GM21717 (cell line): ENCODE measurements at regions not wholly inside any gene's neighbourhood (a gene's known extent, or its start where the extent isn't known, plus 50 kb on each side); places are given as distances from the start of the nearest gene placed in this dataset.

Experiments
- ATAC-seq: cut with Tn5 transposase; IDR thresholded peaks from one replicate; pipeline ENCODE4 v1.9.1; 2021; ENCODE audit warnings: mild to moderate bottlenecking, moderate library complexity; ENCODE audit not compliant: unreplicated experiment

DNA sequence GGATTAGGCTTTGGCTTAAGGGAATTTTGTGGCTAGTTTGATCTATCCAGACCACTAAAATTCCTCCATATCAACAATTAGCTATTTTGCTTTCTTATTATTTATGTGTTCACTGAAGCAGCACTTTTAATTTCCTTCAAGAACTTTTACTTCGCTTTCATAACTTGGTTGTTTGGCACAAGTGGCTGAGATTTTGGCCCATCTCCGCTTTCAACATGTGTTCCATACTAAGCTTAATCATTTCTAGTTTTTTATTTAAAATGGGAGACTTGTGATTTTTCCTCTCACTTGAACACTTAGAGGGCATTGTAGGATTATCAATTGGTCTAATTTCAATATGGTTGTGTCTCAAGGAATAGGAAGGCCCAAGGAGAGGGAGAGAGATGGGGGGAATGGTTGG lies 102.4 kb upstream of the HSF2 start:
- ATAC-seq = no peak

DNA sequence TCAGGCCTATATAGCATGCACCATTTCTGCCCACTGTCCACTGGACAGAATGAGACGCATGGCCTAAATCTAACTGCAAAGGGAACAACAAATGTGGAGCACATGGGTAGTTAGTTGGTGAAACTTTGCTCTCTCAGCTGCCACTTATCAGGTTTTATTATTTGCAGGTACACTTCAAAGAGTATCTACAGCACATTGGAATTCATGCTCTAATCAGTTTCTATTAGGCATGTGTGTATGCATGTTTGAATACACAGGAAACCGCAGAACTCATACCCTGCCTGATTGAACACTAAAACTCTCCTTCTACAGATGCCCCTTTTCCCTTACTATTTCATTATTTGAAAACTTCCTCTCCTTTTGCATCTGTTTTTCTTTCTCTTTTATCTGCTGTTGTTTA lies 97.4 kb upstream of the HSF2 start:
- ATAC-seq = no peak

DNA sequence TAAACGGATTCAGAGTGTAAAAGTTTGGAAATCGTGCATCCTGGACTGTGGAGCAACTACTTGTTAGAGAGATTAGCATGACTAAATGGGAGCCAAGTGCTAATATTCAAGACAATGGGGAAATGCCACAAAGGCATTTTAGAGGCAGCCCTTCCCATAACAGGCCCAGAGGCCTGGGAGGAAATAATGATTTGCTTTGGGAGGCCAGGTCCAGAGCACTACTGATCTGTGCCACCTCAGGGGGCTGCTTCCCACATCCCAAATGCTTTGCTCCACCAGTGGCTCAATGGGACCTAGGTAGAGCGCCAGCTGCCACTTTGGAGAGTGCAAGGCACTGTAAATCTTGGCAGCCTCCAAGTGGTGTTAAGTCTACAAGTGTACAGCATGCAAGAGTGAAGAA lies 91.9 kb upstream of the HSF2 start:
- ATAC-seq = no peak

DNA sequence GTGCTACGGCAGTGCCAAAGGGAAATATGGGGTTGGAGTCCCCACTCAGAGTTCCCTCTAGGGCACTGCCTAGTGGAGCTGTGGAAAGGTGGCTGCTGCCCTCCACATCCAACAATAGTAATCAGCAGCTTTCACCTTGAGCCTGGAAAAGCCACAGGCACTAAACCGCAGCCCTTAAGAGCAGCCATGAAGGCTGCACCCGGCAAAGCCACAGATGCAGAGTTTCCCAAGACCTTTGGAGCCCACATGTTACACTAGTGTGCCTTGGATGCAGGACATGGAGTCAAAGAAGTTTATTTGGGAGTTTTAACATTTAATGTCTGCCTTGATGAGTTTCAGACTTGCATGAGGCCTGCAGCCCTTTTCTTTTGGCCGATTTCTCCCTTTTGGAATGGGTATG lies 91.4 kb upstream of the HSF2 start:
- ATAC-seq = no peak

DNA sequence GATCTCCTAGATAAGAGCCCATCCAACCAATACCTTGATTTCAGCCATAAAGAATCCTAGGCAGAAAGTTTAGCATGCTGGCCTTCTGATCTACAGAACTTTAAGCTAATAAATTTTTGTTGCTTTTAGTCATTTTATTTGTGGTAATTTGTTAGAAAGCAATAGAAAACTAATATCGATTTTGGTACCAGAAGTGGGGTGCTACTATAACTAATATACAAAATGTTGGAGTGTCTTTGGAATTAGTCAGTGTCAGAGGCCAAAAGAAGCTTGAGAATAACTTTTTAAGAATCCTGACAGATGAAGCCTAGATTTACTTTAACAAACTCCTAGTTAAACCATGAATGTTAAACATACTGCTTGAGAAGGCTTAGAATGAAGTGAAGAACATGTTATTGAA lies 83.6 kb upstream of the HSF2 start:
- no peak for ATAC-seq

DNA sequence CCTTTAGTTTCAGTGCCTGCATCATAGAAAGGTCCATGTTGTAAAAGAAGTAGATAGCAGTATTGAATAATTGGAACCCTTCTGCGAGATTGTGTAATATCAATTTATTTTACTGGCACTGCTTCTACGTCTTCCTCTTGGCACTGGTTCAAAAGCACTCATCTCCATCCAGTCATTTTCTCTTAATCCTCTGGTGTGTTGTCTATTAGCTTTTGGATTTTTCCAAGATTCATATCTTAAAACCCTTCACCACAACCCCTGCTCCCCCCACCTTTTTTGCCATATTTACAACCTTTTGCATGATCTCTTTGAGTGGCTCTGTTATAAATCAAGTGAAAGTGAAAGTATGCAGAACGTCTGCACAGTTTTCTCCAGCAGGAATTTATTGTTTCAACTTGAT lies 76.6 kb upstream of the HSF2 start:
- no peak for ATAC-seq

DNA sequence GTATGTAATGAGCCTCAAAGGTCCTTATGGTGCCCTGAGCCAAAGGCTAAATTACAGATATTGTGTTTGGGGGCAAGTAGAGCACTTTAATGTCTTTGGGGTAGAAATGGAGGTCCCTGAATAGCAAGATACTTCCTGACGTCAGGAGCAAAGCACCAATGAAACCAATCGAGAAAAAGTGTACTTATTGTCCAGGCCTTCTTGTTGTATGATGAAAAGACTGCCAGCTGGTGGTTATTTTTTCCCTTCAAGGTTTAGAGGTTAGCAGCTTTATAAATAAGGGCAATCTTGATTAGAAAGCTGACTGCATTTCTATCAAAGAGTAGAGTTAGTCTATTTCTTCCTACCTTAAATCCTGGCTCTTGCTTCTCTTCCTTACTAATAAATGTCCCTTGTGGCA lies 76.1 kb upstream of the HSF2 start:
- ATAC-seq = no peak

DNA sequence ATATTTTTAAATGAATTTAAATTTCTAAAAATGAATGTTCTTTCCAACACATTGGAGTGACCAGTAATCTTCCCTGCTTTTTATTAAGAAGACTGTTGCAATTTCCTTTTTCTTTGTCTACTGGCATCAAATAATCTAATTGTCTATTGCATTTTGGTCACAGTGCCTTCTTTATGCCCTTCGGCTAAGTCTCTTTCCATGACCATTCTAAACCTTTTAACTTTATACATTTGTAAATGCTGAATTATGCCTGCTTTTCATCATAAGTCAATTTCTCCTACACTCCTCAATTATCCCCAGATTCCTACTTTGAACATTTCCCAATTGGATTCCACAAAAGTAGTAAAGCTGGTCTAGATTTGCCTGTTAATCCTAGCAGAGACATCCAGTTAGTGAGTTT lies 69.1 kb upstream of the HSF2 start:
- ATAC-seq = no peak

DNA sequence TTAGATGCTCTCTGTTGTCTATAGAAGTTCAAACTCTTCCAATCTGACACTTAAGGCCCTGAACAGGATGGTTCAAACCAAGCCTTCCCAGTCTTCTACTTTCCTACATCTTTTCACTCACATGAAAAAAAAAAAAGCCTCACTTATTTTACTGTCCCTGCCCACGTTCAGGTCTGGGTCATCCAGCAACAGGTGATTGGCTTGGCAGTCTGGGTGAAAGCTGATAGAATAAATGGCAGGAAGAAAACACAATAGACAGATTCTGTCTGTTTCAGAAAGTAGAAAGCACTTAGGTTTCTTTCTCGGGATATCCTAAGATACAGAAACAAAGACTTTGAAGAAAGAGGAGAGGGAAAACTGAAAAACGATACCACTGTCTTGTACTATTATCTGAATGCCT lies 61.8 kb upstream of the HSF2 start:
- no peak for ATAC-seq

DNA sequence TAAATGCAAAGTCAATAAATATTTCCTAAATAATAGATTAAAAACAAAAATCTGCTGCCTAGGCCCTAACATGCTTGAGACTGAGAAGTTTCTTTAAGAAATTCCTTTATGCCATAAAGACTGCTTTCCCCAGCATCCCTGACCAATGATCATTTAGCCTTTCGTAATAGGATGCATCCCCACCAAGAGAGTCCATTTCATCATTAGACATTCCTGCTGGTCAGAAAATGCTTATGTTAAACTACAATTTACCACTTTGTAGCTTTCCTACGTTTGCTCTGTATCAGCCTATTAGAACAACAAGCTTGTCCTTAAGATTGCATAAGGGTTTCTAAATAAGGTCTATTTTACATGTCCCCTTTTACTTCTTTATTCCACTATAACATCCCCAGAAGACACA lies 59.8 kb upstream of the HSF2 start:
- no peak for ATAC-seq

DNA sequence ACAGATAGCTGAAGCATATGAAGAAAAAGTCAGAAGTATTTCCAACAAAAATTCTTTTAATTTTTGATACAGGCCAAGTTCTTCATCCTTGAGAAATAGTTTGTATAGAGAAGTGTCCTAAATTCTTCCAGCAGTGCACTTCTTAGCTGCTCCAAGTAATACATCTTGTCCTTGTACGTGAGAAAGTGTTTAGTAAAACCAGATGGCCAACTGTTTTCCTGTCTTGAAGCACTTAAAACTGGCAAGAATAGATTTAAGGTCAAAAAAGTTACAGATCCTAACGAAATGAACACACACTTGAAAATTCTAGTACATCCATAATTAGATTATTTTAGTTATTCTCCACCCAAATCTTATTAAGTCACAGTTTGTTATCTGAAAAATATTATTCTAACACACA lies 52.2 kb upstream of the HSF2 start:
- ATAC-seq = no peak

DNA sequence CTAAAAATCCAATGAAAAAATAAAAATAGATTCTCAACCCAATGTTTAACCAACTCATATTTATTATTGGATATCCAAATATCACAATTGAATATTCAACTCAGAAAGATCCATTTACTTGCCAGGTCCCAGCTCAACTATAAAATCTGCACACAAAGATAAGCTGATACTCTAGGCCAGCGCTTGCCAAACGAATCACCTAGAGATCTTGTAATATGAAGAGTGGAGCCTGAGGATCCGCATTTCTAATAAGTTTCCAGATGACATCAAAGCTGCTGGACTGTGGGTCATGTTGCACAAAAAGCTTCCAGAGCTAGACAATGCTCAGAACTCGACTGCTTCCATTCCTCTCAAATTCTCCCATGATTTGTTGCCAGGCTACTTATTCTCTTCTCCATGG lies 51.7 kb upstream of the HSF2 start:
- ATAC-seq = no peak
